GM12891 (cell line): ENCODE measurements at regions not wholly inside any gene's neighbourhood (a gene's known extent, or its start where the extent isn't known, plus 50 kb on each side); places are given as distances from the start of the nearest gene placed in this dataset.

Source experiments
- PAX5 ChIP-seq: IDR thresholded peaks from 2 replicates; pipeline ENCODE4 v1.6.1; 2011; ENCODE audit warnings: low read length, moderate library complexity, mild to moderate bottlenecking; ENCODE audit not compliant: insufficient read depth, severe bottlenecking
- POLR2A ChIP-seq: IDR thresholded peaks from 2 replicates; pipeline ENCODE4 v1.6.1; 2011; ENCODE audit warnings: low read depth, low read length, control low read depth
- POLR2AphosphoS5 ChIP-seq: IDR thresholded peaks from 2 replicates; pipeline ENCODE4 v1.6.1; 2011; ENCODE audit warnings: low read depth, low read length, control low read depth
- POU2F2 ChIP-seq: IDR thresholded peaks from 2 replicates; pipeline ENCODE4 v1.6.1; 2011; ENCODE audit warnings: low read depth, mild to moderate bottlenecking, control low read depth, low read length, moderate library complexity
- SPI1 ChIP-seq: IDR thresholded peaks from 2 replicates; pipeline ENCODE4 v1.6.1; 2011; ENCODE audit warnings: low read depth, low read length, control low read depth
- TAF1 ChIP-seq: IDR thresholded peaks from 2 replicates; pipeline ENCODE4 v1.6.1; 2011; ENCODE audit warnings: low read depth, low read length, control low read depth

GRCh38 chr2:49804111-49804510, 649.8 kb upstream of the FSHR start:
- TF ChIP-seq POLR2A = no peak
- TF ChIP-seq POLR2AphosphoS5 = no peak
- no peak for TF ChIP-seq TAF1
- TF ChIP-seq SPI1 = no peak
- no peak for TF ChIP-seq PAX5
- no peak for TF ChIP-seq POU2F2
